ENCODE measurements at regions not wholly inside any gene's neighbourhood (a gene's known extent, or its start where the extent isn't known, plus 50 kb on each side); places are given as distances from the start of the nearest gene placed in this dataset.

DNA sequence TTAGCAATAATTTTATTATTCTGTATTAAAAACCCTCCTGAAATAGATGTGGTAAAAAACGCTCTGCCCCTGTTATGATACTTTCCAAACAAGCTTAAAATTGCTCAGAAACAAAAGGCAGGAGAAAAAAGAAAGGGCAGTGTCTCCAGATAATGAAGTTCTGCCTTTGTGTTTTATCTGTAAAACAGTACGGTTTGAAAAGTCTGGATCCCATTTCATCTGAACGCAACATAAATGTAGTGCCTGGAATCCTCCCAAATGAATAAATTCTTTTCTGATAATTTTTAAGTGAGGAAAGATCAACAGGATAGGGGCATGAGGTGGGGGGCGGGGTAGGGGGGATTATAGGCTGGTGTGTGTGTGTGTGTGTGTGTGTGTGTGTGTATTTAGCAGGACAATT, 87.5 kb upstream of the SOX9 start:
- TF ChIP-seq CREB1 (IDR thresholded peaks at IDR 0.05; ENCODE audit: low read depth) (no peak), TCF12 (IDR thresholded peaks at IDR 0.05; ENCODE audit: low read depth) (no peak), ZBTB7A (IDR thresholded peaks at IDR 0.05; ENCODE audit: low read depth) (no peak), YY1 (IDR thresholded peaks at IDR 0.05; ENCODE audit: low read depth) (no peak), EP300 (IDR thresholded peaks at IDR 0.05; ENCODE audit: borderline replicate concordance) (no peak), EGR1 (IDR thresholded peaks at IDR 0.05) (no peak), FOXM1 (IDR thresholded peaks at IDR 0.05; ENCODE audit: borderline replicate concordance, low read depth) (no peak), TAF1 (IDR thresholded peaks at IDR 0.05; ENCODE audit: low read depth) (no peak), TEAD4 (IDR thresholded peaks at IDR 0.05) (no peak), RAD21 (IDR thresholded peaks at IDR 0.05; ENCODE audit: low read depth) (no peak)
- TF ChIP-seq, protein P1, sequence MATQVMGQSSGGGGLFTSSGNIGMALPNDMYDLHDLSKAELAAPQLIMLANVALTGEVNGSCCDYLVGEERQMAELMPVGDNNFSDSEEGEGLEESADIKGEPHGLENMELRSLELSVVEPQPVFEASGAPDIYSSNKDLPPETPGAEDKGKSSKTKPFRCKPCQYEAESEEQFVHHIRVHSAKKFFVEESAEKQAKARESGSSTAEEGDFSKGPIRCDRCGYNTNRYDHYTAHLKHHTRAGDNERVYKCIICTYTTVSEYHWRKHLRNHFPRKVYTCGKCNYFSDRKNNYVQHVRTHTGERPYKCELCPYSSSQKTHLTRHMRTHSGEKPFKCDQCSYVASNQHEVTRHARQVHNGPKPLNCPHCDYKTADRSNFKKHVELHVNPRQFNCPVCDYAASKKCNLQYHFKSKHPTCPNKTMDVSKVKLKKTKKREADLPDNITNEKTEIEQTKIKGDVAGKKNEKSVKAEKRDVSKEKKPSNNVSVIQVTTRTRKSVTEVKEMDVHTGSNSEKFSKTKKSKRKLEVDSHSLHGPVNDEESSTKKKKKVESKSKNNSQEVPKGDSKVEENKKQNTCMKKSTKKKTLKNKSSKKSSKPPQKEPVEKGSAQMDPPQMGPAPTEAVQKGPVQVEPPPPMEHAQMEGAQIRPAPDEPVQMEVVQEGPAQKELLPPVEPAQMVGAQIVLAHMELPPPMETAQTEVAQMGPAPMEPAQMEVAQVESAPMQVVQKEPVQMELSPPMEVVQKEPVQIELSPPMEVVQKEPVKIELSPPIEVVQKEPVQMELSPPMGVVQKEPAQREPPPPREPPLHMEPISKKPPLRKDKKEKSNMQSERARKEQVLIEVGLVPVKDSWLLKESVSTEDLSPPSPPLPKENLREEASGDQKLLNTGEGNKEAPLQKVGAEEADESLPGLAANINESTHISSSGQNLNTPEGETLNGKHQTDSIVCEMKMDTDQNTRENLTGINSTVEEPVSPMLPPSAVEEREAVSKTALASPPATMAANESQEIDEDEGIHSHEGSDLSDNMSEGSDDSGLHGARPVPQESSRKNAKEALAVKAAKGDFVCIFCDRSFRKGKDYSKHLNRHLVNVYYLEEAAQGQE (IDR thresholded peaks at IDR 0.05; ENCODE audit: low read depth), result no peak
- TF ChIP-seq, protein P2, sequence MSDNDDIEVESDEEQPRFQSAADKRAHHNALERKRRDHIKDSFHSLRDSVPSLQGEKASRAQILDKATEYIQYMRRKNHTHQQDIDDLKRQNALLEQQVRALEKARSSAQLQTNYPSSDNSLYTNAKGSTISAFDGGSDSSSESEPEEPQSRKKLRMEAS (IDR thresholded peaks at IDR 0.05), result no peak
- TF ChIP-seq, protein P3, sequence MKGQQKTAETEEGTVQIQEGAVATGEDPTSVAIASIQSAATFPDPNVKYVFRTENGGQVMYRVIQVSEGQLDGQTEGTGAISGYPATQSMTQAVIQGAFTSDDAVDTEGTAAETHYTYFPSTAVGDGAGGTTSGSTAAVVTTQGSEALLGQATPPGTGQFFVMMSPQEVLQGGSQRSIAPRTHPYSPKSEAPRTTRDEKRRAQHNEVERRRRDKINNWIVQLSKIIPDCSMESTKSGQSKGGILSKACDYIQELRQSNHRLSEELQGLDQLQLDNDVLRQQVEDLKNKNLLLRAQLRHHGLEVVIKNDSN (IDR thresholded peaks at IDR 0.05), result no peak

DNA sequence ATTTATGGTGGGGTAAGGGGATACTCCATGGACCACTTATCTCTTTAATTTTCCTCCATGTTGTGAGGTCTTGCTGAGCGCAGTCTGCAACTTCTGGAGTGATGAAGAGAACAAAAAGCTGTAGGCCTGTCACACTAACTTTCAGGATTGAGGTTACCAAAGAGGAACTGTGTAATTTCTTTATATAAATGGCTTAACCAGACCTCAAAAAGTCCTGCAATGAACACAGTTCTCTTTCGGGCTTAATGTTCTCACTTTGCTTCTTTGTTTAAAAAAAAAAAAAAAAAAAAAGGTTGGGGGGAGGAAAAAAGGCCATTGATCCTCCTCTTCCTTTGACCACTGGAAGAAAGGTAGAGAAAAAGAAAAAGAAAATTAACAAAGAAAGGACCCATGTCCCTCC, 86.8 kb upstream of the SOX9 start:
- TF ChIP-seq ZBTB7A (IDR thresholded peaks at IDR 0.05; ENCODE audit: low read depth) (no peak), TAF1 (IDR thresholded peaks at IDR 0.05; ENCODE audit: low read depth) (no peak), TEAD4 (IDR thresholded peaks at IDR 0.05) (no peak), FOXM1 (IDR thresholded peaks at IDR 0.05; ENCODE audit: borderline replicate concordance, low read depth) (no peak), CREB1 (IDR thresholded peaks at IDR 0.05; ENCODE audit: low read depth) (no peak), NFIC (IDR thresholded peaks at IDR 0.05) (no peak), EP300 (IDR thresholded peaks at IDR 0.05; ENCODE audit: borderline replicate concordance) (no peak), CEBPB (IDR thresholded peaks at IDR 0.05) (no peak), TCF12 (IDR thresholded peaks at IDR 0.05; ENCODE audit: low read depth) (no peak), RAD21 (IDR thresholded peaks at IDR 0.05; ENCODE audit: low read depth) (no peak), EGR1 (IDR thresholded peaks at IDR 0.05) (no peak)
- TF ChIP-seq, protein P3 (IDR thresholded peaks at IDR 0.05), result no peak
- TF ChIP-seq, protein P2 (IDR thresholded peaks at IDR 0.05), result no peak

DNA sequence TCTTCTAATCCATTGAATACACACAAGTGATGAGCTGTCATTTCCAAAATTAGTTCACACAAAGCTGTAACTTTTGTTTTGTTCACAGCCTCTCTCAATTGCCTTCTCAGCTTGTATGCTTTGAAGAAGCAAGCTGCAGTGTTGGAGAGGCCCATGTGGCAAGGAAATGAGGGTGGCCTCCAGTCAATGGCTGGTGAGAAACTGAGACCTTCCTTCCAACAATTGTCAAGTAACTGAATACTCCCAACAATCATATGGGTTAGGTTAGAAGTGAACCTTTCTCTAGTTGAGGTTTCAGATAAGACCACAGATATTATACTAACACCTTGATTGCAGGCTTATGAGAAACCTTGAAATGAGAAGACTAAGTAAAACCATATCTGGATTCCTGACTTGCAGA, 82.4 kb upstream of the SOX9 start:
- TF ChIP-seq YY1 (IDR thresholded peaks at IDR 0.05; ENCODE audit: low read depth), result no peak
- no peak for TF ChIP-seq ZBTB7A (IDR thresholded peaks at IDR 0.05; ENCODE audit: low read depth)
- no peak for TF ChIP-seq CEBPB (IDR thresholded peaks at IDR 0.05)
- TF ChIP-seq FOXM1 (IDR thresholded peaks at IDR 0.05; ENCODE audit: borderline replicate concordance, low read depth), result no peak

DNA sequence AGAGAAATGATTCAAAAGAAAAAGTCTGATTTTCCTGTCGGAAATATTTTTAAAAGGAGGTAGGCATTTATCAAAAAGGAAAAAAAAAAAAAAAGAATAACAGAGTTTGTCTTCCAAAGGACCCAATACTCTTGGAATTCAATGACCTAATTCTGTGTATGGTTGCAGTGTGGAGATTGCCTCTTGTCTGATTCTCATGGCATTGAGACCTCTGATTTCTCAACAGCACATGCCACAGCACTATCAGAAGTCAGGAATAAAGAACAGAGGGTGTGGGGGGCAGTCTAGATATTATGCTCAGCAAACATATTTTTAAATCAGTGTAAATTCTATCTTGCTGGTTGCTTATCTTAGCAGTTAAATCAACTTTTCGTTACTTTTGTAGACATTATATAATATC, 81.3 kb upstream of the SOX9 start:
- no peak for TF ChIP-seq EGR1 (IDR thresholded peaks at IDR 0.05)
- TF ChIP-seq, protein P3 (IDR thresholded peaks at IDR 0.05), result no peak
- TF ChIP-seq ZBTB7A (IDR thresholded peaks at IDR 0.05; ENCODE audit: low read depth), result no peak
- TF ChIP-seq YY1 (IDR thresholded peaks at IDR 0.05; ENCODE audit: low read depth), result no peak
- TF ChIP-seq TCF12 (IDR thresholded peaks at IDR 0.05; ENCODE audit: low read depth), result no peak
- TF ChIP-seq, protein P1 (IDR thresholded peaks at IDR 0.05; ENCODE audit: low read depth), result no peak
- no peak for TF ChIP-seq EP300 (IDR thresholded peaks at IDR 0.05; ENCODE audit: borderline replicate concordance)
- TF ChIP-seq CEBPB (IDR thresholded peaks at IDR 0.05), result no peak
- TF ChIP-seq NFIC (IDR thresholded peaks at IDR 0.05), result no peak
- TF ChIP-seq RAD21 (IDR thresholded peaks at IDR 0.05; ENCODE audit: low read depth), result no peak
- TF ChIP-seq FOXM1 (IDR thresholded peaks at IDR 0.05; ENCODE audit: borderline replicate concordance, low read depth), result no peak

DNA sequence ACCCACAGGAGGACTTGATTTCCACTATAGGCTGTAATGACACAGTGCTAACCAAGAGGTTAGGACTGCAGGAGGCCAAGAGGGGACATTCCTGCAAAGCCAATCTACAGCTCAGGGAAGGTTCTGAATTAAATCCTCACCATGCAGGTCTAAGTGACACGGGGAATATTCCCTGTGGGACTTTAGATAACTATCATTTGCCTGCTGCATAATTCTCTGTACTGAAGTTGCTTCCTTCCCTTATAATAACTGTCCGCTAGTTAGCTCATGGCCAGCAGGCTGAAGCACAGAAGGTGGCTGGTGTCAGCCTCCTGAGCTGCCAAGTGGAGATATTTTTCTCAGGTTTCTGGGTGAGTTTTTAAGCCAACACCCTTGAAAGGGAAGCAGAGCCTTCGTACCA, 74.6 kb upstream of the SOX9 start:
- no peak for TF ChIP-seq YY1 (IDR thresholded peaks at IDR 0.05; ENCODE audit: low read depth)
